ENCODE measurements at regions not wholly inside any gene's neighbourhood (a gene's known extent, or its start where the extent isn't known, plus 50 kb on each side); places are given as distances from the start of the nearest gene placed in this dataset.

- no peak for DNase-seq
Measured at GRCh38 chr20:55893031-55893430, 112.3 kb downstream of the CBLN4 start.

GRCh38 chr20:55888685-55889084, 116.6 kb downstream of the CBLN4 start:
- intact Hi-C loops (cut with DNase I), result no loop called here
- no peaks in the 10 kb centered on the region for H3K4me1 ChIP-seq (replicated peaks in 1 of 2)
- no peaks in the 10 kb centered on the region for H3K9me3 ChIP-seq (replicated peaks in 1 of 3)
- no peaks in the 10 kb centered on the region for H3K36me3 ChIP-seq (replicated peaks in 1 of 2)
- no peak overlapping the region for H3K4me3 ChIP-seq
- TF ChIP-seq, protein P1, sequence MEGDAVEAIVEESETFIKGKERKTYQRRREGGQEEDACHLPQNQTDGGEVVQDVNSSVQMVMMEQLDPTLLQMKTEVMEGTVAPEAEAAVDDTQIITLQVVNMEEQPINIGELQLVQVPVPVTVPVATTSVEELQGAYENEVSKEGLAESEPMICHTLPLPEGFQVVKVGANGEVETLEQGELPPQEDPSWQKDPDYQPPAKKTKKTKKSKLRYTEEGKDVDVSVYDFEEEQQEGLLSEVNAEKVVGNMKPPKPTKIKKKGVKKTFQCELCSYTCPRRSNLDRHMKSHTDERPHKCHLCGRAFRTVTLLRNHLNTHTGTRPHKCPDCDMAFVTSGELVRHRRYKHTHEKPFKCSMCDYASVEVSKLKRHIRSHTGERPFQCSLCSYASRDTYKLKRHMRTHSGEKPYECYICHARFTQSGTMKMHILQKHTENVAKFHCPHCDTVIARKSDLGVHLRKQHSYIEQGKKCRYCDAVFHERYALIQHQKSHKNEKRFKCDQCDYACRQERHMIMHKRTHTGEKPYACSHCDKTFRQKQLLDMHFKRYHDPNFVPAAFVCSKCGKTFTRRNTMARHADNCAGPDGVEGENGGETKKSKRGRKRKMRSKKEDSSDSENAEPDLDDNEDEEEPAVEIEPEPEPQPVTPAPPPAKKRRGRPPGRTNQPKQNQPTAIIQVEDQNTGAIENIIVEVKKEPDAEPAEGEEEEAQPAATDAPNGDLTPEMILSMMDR (IDR thresholded peaks at IDR 0.05), result no peak
- TF ChIP-seq POLR2A (IDR thresholded peaks at IDR 0.05), result no peak
- WGBS, 4 donors, result 78 to 84% (median 82%) methylated on average over 5 of the region's 5 CpGs
- H3K27ac ChIP-seq, result no peak overlapping the region
- no peak for DNase-seq
- no peaks in the 10 kb centered on the region for H3K27me3 ChIP-seq

More at GRCh38 chr20:55893031-55893430, 112.3 kb downstream of the CBLN4 start:
- H3K4me1 ChIP-seq (replicated peaks in 1 of 2), result no peaks in the 10 kb centered on the region
- intact Hi-C loops (cut with DNase I), result no loop called here
- no peaks in the 10 kb centered on the region for H3K27me3 ChIP-seq
- H3K9me3 ChIP-seq (replicated peaks in 1 of 3), result no peaks in the 10 kb centered on the region
- no peak overlapping the region for H3K27ac ChIP-seq
- H3K36me3 ChIP-seq (replicated peaks in 1 of 2), result no peaks in the 10 kb centered on the region
- no peak overlapping the region for H3K4me3 ChIP-seq
- TF ChIP-seq, protein P1 (IDR thresholded peaks at IDR 0.05), result no peak
- TF ChIP-seq POLR2A (IDR thresholded peaks at IDR 0.05), result no peak

GRCh38 chr20:55882910-55883309, 122.4 kb downstream of the CBLN4 start:
- no peak for DNase-seq
- no peaks in the 10 kb centered on the region for H3K36me3 ChIP-seq (replicated peaks in 1 of 2)
- intact Hi-C loops (cut with DNase I), result no loop called here
- H3K4me1 ChIP-seq (replicated peaks in 1 of 2), result no peaks in the 10 kb centered on the region
- no peak for TF ChIP-seq POLR2A (IDR thresholded peaks at IDR 0.05)
- TF ChIP-seq, protein P1 (IDR thresholded peaks at IDR 0.05), result no peak
- no peaks in the 10 kb centered on the region for H3K27me3 ChIP-seq
- WGBS, 4 donors, result 66 to 84% (median 68%) methylated on average over 3 of the region's 3 CpGs
- no peaks in the 10 kb centered on the region for H3K9me3 ChIP-seq (replicated peaks in 1 of 3)
- H3K4me3 ChIP-seq, result no peak overlapping the region
- no peak overlapping the region for H3K27ac ChIP-seq

GRCh38 chr20:55882286-55882685, 123.0 kb downstream of the CBLN4 start:
- no peaks in the 10 kb centered on the region for H3K4me1 ChIP-seq (replicated peaks in 1 of 2)
- no peaks in the 10 kb centered on the region for H3K9me3 ChIP-seq (replicated peaks in 1 of 3)
- WGBS, 4 donors, result 52 to 76% (median 71%) methylated on average over 1 of the region's 1 CpG
- TF ChIP-seq, protein P1 (IDR thresholded peaks at IDR 0.05), result no peak
- TF ChIP-seq POLR2A (IDR thresholded peaks at IDR 0.05), result no peak
- H3K27ac ChIP-seq, result no peak overlapping the region
- H3K4me3 ChIP-seq, result no peak overlapping the region
- no peaks in the 10 kb centered on the region for H3K36me3 ChIP-seq (replicated peaks in 1 of 2)
- intact Hi-C loops (cut with DNase I), result no loop called here
- H3K27me3 ChIP-seq, result no peaks in the 10 kb centered on the region
- no peak for DNase-seq
